GM23338 (cell line): ENCODE measurements at regions not wholly inside any gene's neighbourhood (a gene's known extent, or its start where the extent isn't known, plus 50 kb on each side); places are given as distances from the start of the nearest gene placed in this dataset.

ENCODE experiments used
- ATAC-seq: fragments of 200-7000 bp; cut with Tn5 transposase; 3 replicates; pipeline ENCODE4 v1.9.1; 2020
- DNase-seq: peaks from one replicate; pipeline ENCODE4 v3.0.0-alpha.2; 2015; ENCODE audit warnings: low spot score
- H2AFZ ChIP-seq: fragments of 200-600 bp; sonication (generic); 2 replicates; pipeline ENCODE4 v1.8.0; 2016; ENCODE audit warnings: antibody characterized with exemption, mild to moderate bottlenecking, moderate library complexity
- H3F3A ChIP-seq: fragments of 200-600 bp; sonication (generic); replicated peaks from 2 replicates; pipeline ENCODE4 v1.8.0; 2017; ENCODE audit warnings: antibody characterized with exemption, mixed run types, low read depth
- H3K27ac ChIP-seq: fragments of 200-600 bp; sonication (generic); 2 replicates; pipeline ENCODE4 v1.6.1; 2016; ENCODE audit warnings: low read depth
- H3K27me3 ChIP-seq: fragments of 200-600 bp; sonication (generic); 2 replicates; pipeline ENCODE4 v1.8.0; 2016; ENCODE audit warnings: mild to moderate bottlenecking, mixed run types, moderate library complexity; ENCODE audit not compliant: insufficient read depth
- H3K36me3 ChIP-seq: fragments of 200-600 bp; sonication (generic); 2 replicates; pipeline ENCODE4 v1.8.0; 2016; ENCODE audit warnings: mild to moderate bottlenecking; ENCODE audit not compliant: insufficient read depth
- H3K4me1 ChIP-seq: fragments of 200-600 bp; sonication (generic); 2 replicates; pipeline ENCODE4 v1.8.0; 2016; ENCODE audit warnings: mild to moderate bottlenecking, moderate library complexity; ENCODE audit not compliant: insufficient read depth
- H3K4me2 ChIP-seq: fragments of 200-600 bp; sonication (generic); 2 replicates; pipeline ENCODE4 v1.7.1; 2017; ENCODE audit warnings: mixed run types
- H3K4me3 ChIP-seq: fragments of 200-600 bp; sonication (generic); 2 replicates; pipeline ENCODE4 v1.6.1; 2016; ENCODE audit warnings: mixed run types
- H3K79me2 ChIP-seq: fragments of 200-600 bp; sonication (generic); replicated peaks from 2 replicates; pipeline ENCODE4 v1.8.0; 2017; ENCODE audit warnings: mild to moderate bottlenecking; ENCODE audit not compliant: insufficient read depth
- H3K9me2 ChIP-seq: fragments of 200-600 bp; sonication (generic); 2 replicates; pipeline ENCODE4 v1.8.0; 2017; ENCODE audit not compliant: insufficient read depth
- H4K20me1 ChIP-seq: fragments of 200-600 bp; sonication (generic); replicated peaks from 2 replicates; pipeline ENCODE4 v1.8.0; 2017; ENCODE audit warnings: mild to moderate bottlenecking; ENCODE audit not compliant: insufficient read depth
- H3K27ac Mint-ChIP-seq: 2 replicates; pipeline ENCODE4 v1.8.0; 2020; ENCODE audit warnings: inconsistent platforms, mild to moderate bottlenecking, moderate library complexity, mixed read lengths
- H3K27me3 Mint-ChIP-seq: 3 replicates; pipeline ENCODE4 v1.8.0; 2022; ENCODE audit warnings: low read depth, mild to moderate bottlenecking, moderate library complexity, mixed read lengths, inconsistent platforms; ENCODE audit not compliant: insufficient read depth, poor library complexity
- H3K36me3 Mint-ChIP-seq: 3 replicates; pipeline ENCODE4 v1.8.0; 2021; ENCODE audit warnings: low read depth, mild to moderate bottlenecking, inconsistent platforms, moderate library complexity, mixed read lengths
- H3K4me1 Mint-ChIP-seq: 3 replicates; pipeline ENCODE4 v1.8.0; 2020; ENCODE audit warnings: mild to moderate bottlenecking, inconsistent platforms, mixed read lengths
- H3K4me3 Mint-ChIP-seq: 3 replicates; pipeline ENCODE4 v1.8.0; 2021; ENCODE audit warnings: moderate library complexity, mild to moderate bottlenecking, inconsistent platforms, mixed read lengths
- H3K9me3 Mint-ChIP-seq: 3 replicates; pipeline ENCODE4 v1.8.0; 2020; ENCODE audit warnings: moderate library complexity, mild to moderate bottlenecking, inconsistent platforms, mixed read lengths
- CREB1 ChIP-seq: fragments of 250-450 bp; sonication (Bioruptor Pico); IDR thresholded peaks from 2 replicates; pipeline ENCODE4 v1.5.0; 2020; ENCODE audit warnings: low read depth, mild to moderate bottlenecking, moderate library complexity
- NANOG ChIP-seq: IDR thresholded peaks from 2 replicates; pipeline ENCODE4 v1.6.1; 2016; ENCODE audit warnings: antibody characterized with exemption, borderline replicate concordance
- POLR2AphosphoS5 ChIP-seq: IDR thresholded peaks from 2 replicates; pipeline ENCODE4 v1.6.1; 2016; ENCODE audit warnings: antibody characterized with exemption, low read depth
- STAT1 ChIP-seq: IDR thresholded peaks from one replicate; pipeline ENCODE4 v1.6.1; 2016; ENCODE audit warnings: antibody characterized with exemption; ENCODE audit not compliant: unreplicated experiment
- ZNF331 ChIP-seq: fragments of 250-450 bp; sonication (Bioruptor Pico); IDR thresholded peaks from 2 replicates; pipeline ENCODE4 v1.5.0; 2020; ENCODE audit warnings: low read depth, mild to moderate bottlenecking, moderate library complexity
- TF ChIP-seq, protein P1 (sequence below), 2 experiments: fragments of 200-600 bp in 1 of 2; sonication (generic) in 1 of 2; conservative IDR thresholded peaks; 2 replicates each; pipeline versions ENCODE4 v1.5.1 to v1.6.1; 2016 to 2017; ENCODE audit warnings: antibody characterized with exemption in 2 of 2, low read depth in 2 of 2, mild to moderate bottlenecking in 2 of 2, moderate library complexity in 1 of 2
- TF ChIP-seq, protein P2 (sequence below): fragments of 250-450 bp; sonication (Bioruptor Pico); IDR thresholded peaks from 2 replicates; pipeline ENCODE4 v1.5.0; 2020; ENCODE audit warnings: mild to moderate bottlenecking, moderate library complexity
- TF ChIP-seq, protein P3 (sequence below): IDR thresholded peaks from one replicate; pipeline ENCODE4 v1.6.1; 2018; ENCODE audit warnings: antibody characterized with exemption; ENCODE audit not compliant: unreplicated experiment

DNA sequence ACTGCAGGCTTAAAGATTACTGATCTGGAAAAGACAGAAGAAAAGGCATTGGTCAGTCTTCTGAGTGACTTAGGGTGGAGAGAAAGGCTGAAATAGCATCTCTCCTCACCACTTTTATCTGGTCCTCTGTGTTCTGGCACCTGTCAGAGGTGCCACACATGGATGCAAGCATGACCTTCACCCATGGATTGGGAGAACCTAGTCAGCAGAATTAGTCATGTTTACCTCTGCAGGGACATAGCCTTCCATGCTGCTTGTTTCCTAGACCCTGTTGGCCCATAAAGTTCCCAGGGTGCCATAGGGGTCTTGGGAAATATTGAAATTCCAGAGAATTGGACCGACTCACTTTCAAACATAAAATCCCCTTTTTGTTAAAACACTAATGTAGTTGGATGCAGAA lies 98.4 kb upstream of the KDM5D start:
- Mint-ChIP-seq H3K4me1 (no peaks in the 10 kb centered on the region), H3K27ac (no peak overlapping the region), H3K36me3 (no peaks in the 10 kb centered on the region), H3K4me3 (no peak overlapping the region), H3K27me3 (no peaks in the 10 kb centered on the region), H3K9me3 (peaks cover 81% of the 10 kb centered on the region)
- Histone ChIP-seq H3K79me2 (no peaks in the 10 kb centered on the region), H3K27me3 (no peaks in the 10 kb centered on the region), H3K36me3 (no peaks in the 10 kb centered on the region), H3K4me3 (no peak overlapping the region), H3K9me2 (no peaks in the 10 kb centered on the region), H3K27ac (no peak overlapping the region), H4K20me1 (no peaks in the 10 kb centered on the region), H2AFZ (no peak overlapping the region), H3K4me2 (no peak overlapping the region), H3F3A (no peaks in the 10 kb centered on the region), H3K4me1 (no peaks in the 10 kb centered on the region)
- DNase-seq: peak; percentile 1
- TF ChIP-seq NANOG (no peak), STAT1 (no peak), CREB1 (CRISPR knock-in tag) (no peak), POLR2AphosphoS5 (no peak), ZNF331 (CRISPR knock-in tag) (no peak)
- TF ChIP-seq, protein P1, sequence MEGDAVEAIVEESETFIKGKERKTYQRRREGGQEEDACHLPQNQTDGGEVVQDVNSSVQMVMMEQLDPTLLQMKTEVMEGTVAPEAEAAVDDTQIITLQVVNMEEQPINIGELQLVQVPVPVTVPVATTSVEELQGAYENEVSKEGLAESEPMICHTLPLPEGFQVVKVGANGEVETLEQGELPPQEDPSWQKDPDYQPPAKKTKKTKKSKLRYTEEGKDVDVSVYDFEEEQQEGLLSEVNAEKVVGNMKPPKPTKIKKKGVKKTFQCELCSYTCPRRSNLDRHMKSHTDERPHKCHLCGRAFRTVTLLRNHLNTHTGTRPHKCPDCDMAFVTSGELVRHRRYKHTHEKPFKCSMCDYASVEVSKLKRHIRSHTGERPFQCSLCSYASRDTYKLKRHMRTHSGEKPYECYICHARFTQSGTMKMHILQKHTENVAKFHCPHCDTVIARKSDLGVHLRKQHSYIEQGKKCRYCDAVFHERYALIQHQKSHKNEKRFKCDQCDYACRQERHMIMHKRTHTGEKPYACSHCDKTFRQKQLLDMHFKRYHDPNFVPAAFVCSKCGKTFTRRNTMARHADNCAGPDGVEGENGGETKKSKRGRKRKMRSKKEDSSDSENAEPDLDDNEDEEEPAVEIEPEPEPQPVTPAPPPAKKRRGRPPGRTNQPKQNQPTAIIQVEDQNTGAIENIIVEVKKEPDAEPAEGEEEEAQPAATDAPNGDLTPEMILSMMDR (conservative IDR thresholded peaks at IDR 0.05; ENCODE audit: low read depth in 2 of 2): no peak
- TF ChIP-seq, protein P2, sequence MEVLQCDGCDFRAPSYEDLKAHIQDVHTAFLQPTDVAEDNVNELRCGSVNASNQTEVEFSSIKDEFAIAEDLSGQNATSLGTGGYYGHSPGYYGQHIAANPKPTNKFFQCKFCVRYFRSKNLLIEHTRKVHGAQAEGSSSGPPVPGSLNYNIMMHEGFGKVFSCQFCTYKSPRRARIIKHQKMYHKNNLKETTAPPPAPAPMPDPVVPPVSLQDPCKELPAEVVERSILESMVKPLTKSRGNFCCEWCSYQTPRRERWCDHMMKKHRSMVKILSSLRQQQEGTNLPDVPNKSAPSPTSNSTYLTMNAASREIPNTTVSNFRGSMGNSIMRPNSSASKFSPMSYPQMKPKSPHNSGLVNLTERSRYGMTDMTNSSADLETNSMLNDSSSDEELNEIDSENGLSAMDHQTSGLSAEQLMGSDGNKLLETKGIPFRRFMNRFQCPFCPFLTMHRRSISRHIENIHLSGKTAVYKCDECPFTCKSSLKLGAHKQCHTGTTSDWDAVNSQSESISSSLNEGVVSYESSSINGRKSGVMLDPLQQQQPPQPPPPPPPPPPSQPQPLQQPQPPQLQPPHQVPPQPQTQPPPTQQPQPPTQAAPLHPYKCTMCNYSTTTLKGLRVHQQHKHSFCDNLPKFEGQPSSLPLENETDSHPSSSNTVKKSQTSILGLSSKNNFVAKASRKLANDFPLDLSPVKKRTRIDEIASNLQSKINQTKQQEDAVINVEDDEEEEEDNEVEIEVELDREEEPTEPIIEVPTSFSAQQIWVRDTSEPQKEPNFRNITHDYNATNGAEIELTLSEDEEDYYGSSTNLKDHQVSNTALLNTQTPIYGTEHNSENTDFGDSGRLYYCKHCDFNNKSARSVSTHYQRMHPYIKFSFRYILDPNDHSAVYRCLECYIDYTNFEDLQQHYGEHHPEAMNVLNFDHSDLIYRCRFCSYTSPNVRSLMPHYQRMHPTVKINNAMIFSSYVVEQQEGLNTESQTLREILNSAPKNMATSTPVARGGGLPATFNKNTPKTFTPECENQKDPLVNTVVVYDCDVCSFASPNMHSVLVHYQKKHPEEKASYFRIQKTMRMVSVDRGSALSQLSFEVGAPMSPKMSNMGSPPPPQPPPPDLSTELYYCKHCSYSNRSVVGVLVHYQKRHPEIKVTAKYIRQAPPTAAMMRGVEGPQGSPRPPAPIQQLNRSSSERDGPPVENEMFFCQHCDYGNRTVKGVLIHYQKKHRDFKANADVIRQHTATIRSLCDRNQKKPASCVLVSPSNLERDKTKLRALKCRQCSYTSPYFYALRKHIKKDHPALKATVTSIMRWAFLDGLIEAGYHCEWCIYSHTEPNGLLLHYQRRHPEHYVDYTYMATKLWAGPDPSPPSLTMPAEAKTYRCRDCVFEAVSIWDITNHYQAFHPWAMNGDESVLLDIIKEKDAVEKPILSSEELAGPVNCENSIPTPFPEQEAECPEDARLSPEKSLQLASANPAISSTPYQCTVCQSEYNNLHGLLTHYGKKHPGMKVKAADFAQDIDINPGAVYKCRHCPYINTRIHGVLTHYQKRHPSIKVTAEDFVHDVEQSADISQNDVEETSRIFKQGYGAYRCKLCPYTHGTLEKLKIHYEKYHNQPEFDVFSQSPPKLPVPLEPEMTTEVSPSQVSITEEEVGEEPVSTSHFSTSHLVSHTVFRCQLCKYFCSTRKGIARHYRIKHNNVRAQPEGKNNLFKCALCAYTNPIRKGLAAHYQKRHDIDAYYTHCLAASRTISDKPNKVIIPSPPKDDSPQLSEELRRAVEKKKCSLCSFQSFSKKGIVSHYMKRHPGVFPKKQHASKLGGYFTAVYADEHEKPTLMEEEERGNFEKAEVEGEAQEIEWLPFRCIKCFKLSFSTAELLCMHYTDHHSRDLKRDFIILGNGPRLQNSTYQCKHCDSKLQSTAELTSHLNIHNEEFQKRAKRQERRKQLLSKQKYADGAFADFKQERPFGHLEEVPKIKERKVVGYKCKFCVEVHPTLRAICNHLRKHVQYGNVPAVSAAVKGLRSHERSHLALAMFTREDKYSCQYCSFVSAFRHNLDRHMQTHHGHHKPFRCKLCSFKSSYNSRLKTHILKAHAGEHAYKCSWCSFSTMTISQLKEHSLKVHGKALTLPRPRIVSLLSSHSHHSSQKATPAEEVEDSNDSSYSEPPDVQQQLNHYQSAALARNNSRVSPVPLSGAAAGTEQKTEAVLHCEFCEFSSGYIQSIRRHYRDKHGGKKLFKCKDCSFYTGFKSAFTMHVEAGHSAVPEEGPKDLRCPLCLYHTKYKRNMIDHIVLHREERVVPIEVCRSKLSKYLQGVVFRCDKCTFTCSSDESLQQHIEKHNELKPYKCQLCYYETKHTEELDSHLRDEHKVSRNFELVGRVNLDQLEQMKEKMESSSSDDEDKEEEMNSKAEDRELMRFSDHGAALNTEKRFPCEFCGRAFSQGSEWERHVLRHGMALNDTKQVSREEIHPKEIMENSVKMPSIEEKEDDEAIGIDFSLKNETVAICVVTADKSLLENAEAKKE (CRISPR knock-in tag): no peak
- TF ChIP-seq, protein P3, sequence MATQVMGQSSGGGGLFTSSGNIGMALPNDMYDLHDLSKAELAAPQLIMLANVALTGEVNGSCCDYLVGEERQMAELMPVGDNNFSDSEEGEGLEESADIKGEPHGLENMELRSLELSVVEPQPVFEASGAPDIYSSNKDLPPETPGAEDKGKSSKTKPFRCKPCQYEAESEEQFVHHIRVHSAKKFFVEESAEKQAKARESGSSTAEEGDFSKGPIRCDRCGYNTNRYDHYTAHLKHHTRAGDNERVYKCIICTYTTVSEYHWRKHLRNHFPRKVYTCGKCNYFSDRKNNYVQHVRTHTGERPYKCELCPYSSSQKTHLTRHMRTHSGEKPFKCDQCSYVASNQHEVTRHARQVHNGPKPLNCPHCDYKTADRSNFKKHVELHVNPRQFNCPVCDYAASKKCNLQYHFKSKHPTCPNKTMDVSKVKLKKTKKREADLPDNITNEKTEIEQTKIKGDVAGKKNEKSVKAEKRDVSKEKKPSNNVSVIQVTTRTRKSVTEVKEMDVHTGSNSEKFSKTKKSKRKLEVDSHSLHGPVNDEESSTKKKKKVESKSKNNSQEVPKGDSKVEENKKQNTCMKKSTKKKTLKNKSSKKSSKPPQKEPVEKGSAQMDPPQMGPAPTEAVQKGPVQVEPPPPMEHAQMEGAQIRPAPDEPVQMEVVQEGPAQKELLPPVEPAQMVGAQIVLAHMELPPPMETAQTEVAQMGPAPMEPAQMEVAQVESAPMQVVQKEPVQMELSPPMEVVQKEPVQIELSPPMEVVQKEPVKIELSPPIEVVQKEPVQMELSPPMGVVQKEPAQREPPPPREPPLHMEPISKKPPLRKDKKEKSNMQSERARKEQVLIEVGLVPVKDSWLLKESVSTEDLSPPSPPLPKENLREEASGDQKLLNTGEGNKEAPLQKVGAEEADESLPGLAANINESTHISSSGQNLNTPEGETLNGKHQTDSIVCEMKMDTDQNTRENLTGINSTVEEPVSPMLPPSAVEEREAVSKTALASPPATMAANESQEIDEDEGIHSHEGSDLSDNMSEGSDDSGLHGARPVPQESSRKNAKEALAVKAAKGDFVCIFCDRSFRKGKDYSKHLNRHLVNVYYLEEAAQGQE: no peak
- ATAC-seq: no peak
